RWPE2 (cell line): ENCODE measurements at regions not wholly inside any gene's neighbourhood (a gene's known extent, or its start where the extent isn't known, plus 50 kb on each side); places are given as distances from the start of the nearest gene placed in this dataset.
A peak's percentile ranks its signal among the peaks of the same experiment; 100 is the strongest.

ENCODE experiments used
- ATAC-seq: fragments of 200-7000 bp; cut with Tn5 transposase; 3 replicates; pipeline ENCODE4 v1.9.1; 2021; ENCODE audit warnings: low read depth
- DNase-seq: peaks from one replicate; pipeline ENCODE4 v3.0.0-alpha.2; 2020; ENCODE audit warnings: low spot score
- H3K27ac ChIP-seq: fragments of 450-650 bp; 2 replicates; pipeline ENCODE4 v1.5.1; 2017; ENCODE audit warnings: mild to moderate bottlenecking; ENCODE audit not compliant: poor library complexity, severe bottlenecking
- H3K27me3 ChIP-seq: fragments of 250-450 bp; sonication (Bioruptor Pico); 2 replicates; pipeline ENCODE4 v1.5.1; 2021; ENCODE audit warnings: mild to moderate bottlenecking, moderate library complexity; ENCODE audit not compliant: insufficient read depth, poor library complexity, severe bottlenecking
- H3K36me3 ChIP-seq: fragments of 250-450 bp; sonication (Bioruptor Pico); 2 replicates; pipeline ENCODE4 v1.5.1; 2020; ENCODE audit warnings: low read depth, mild to moderate bottlenecking, moderate library complexity
- H3K4me1 ChIP-seq: fragments of 250-450 bp; sonication (Bioruptor Pico); 2 replicates; pipeline ENCODE4 v1.5.1; 2021; ENCODE audit warnings: mild to moderate bottlenecking, moderate library complexity; ENCODE audit not compliant: insufficient read depth, poor library complexity, severe bottlenecking
- H3K4me3 ChIP-seq: fragments of 250-450 bp; sonication (Bioruptor Pico); 2 replicates; pipeline ENCODE4 v1.5.1; 2021; ENCODE audit warnings: mild to moderate bottlenecking, moderate library complexity; ENCODE audit not compliant: severe bottlenecking
- H3K9me3 ChIP-seq: fragments of 250-450 bp; sonication (Bioruptor Pico); 2 replicates; pipeline ENCODE4 v1.5.1; 2021; ENCODE audit warnings: mild to moderate bottlenecking, moderate library complexity; ENCODE audit not compliant: severe bottlenecking
- TF ChIP-seq, protein P1 (sequence below): fragments of 450-650 bp; IDR thresholded peaks from one replicate; pipeline ENCODE4 v1.5.1; 2017; ENCODE audit warnings: mild to moderate bottlenecking, moderate library complexity; ENCODE audit not compliant: poor library complexity, severe bottlenecking

DNA sequence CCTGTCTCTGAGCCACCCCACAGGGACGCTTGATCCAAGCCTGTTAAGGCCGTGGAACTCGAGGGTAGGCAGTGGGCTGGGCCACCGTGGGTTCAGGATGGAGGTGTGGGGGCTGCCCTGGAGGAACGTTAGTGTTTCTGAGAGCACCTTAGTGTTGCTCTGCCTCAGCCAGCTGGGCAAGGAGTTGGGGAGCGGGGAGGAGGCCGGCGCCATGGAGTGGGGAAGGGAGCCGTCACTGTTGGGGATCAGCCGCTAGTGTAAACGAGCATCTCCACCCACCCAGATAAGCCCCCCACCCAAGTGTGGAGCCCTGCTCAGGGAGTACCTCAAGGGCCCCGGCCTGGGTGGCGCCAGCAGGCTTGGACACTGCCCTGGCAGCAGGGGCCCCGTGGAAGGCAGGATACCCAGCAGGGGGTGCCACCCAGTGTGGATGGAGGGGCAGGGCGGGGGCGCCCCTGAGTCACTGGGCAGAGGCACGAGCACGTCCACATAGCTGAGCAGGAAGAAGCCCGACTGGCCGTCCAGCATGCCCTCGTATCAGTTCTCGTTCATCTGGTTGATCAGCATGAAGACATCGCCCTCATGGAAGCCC lies 98.6 kb downstream of the KPNA2 start:
- H3K9me3 ChIP-seq = no peaks in the 10 kb centered on the region
- H3K4me1 ChIP-seq = no peaks in the 10 kb centered on the region
- H3K36me3 ChIP-seq = no peaks in the 10 kb centered on the region
- H3K27ac ChIP-seq = no peak overlapping the region
- H3K4me3 ChIP-seq = no peak overlapping the region
- ATAC-seq (no peak), DNase-seq (no peak)
- no peaks in the 10 kb centered on the region for H3K27me3 ChIP-seq
- TF ChIP-seq, protein P1, sequence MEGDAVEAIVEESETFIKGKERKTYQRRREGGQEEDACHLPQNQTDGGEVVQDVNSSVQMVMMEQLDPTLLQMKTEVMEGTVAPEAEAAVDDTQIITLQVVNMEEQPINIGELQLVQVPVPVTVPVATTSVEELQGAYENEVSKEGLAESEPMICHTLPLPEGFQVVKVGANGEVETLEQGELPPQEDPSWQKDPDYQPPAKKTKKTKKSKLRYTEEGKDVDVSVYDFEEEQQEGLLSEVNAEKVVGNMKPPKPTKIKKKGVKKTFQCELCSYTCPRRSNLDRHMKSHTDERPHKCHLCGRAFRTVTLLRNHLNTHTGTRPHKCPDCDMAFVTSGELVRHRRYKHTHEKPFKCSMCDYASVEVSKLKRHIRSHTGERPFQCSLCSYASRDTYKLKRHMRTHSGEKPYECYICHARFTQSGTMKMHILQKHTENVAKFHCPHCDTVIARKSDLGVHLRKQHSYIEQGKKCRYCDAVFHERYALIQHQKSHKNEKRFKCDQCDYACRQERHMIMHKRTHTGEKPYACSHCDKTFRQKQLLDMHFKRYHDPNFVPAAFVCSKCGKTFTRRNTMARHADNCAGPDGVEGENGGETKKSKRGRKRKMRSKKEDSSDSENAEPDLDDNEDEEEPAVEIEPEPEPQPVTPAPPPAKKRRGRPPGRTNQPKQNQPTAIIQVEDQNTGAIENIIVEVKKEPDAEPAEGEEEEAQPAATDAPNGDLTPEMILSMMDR = no peak

DNA sequence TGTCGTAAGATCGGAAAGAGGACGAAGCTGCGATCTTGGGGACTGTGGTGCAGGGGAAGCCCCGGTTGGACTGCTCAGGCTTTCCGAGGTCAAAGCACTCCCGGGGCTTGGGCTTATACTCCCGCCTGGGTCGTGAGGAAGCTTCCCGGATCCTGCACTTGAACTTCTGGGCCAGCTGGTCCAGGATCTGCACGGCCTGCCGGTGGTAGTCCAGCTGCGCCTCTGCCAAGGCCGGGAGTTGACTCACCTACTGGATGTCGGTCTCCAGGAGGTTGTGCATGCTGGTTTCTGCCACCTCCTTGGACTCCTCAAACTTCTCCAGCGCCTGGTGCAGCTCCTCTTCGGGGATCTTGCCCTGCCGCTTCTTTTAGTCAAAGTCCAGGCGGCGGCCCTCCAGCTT lies 99.2 kb downstream of the KPNA2 start:
- no peak overlapping the region for H3K4me3 ChIP-seq
- ATAC-seq (no peak), DNase-seq (no peak)
- H3K27me3 ChIP-seq = no peaks in the 10 kb centered on the region
- no peak overlapping the region for H3K27ac ChIP-seq
- TF ChIP-seq, protein P1 = no peak
- no peaks in the 10 kb centered on the region for H3K9me3 ChIP-seq
- H3K36me3 ChIP-seq = no peaks in the 10 kb centered on the region
- no peaks in the 10 kb centered on the region for H3K4me1 ChIP-seq

DNA sequence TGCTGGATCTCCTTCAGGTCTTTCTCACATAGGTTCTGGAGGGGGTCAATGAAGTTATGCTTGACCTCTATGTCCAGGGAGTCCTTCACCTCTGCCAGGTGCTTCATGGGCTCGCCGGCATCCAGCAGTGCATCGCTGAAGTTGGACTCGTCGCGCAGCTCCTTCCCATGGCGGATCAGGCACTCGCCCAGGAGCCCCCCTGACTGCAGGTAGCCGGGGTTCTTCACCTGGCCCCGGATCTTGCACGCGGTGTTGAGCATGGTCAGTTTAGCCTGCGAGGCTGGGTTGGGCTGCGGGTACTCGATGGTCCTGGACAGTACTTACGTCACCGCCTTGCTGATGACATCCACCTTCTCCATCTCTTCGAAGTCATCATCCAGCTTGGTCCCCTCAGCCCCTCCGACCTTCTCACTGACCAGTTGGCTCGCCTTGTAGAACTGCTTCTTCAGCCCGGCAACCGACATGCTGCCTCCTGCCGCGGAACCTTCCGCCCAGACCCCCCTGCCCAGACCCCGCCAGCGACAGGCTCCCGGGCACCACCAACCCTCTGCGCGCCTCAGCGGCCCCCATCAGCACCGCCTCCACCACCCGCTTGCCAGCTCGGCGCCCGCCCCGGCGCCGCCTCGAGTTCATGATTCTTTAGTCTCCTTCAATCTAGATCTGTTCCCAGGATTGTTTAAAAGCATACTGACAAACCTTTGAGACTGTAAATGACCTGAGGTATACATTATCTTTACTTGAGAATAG lies 99.8 kb downstream of the KPNA2 start:
- Histone ChIP-seq H3K27ac (no peak overlapping the region), H3K4me3 (no peak overlapping the region), H3K4me1 (no peaks in the 10 kb centered on the region), H3K27me3 (no peaks in the 10 kb centered on the region), H3K9me3 (no peaks in the 10 kb centered on the region), H3K36me3 (no peaks in the 10 kb centered on the region)
- TF ChIP-seq, protein P1 = no peak
- ATAC-seq (no peak), DNase-seq (no peak)

DNA sequence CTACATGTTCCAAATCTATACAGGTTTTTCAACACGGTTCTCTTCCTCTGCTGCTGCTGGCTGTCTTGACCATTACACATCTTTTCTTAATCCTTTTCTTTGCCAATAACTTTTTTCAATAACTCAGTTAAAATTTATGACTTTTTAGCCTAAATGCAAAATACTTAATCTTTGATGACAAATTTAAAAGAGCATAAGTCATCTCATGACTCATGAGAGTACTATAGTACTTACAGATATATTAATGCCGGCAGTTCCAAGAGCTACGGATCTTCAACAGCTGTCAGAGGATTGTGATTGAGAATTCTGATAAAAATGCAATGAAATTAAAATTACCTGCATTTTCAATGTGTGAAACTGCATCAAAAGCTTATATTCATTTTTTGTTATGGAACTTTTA lies 105.5 kb downstream of the KPNA2 start:
- Histone ChIP-seq H3K36me3 (no peaks in the 10 kb centered on the region), H3K4me3 (no peak overlapping the region), H3K9me3 (no peaks in the 10 kb centered on the region), H3K27ac (no peak overlapping the region), H3K27me3 (no peaks in the 10 kb centered on the region), H3K4me1 (peaks cover 6% of the 10 kb centered on the region)
- TF ChIP-seq, protein P1 = no peak
- peak; percentile 36; the same call in 2 of the 3 replicates for ATAC-seq
- DNase-seq = no peak

DNA sequence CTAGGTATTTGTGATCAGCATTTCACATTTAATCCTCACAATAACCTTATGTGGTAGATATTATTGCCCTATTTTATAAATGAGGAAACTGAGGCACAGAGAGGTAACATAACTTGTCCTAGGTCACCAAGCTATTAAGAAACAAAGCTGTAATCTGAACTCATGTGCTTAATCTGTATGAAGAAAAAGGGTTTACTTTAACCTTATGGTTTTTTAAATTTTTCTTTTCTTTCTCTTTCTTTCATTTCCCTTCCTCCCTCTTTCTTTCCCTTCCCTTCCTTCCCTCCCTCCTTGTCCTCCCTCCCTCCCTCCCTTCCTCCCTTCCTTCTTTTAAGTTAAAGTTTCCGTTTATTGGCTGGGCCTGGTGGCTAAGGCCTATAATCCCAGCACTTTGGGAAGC lies 105.2 kb upstream of the AMZ2 start:
- H3K4me3 ChIP-seq = no peak overlapping the region
- H3K9me3 ChIP-seq = no peaks in the 10 kb centered on the region
- no peak overlapping the region for H3K27ac ChIP-seq
- no peaks in the 10 kb centered on the region for H3K36me3 ChIP-seq
- ATAC-seq (no peak), DNase-seq (no peak)
- H3K27me3 ChIP-seq = no peaks in the 10 kb centered on the region
- TF ChIP-seq, protein P1 = no peak
- H3K4me1 ChIP-seq = peaks cover 6% of the 10 kb centered on the region
